Right hindlimb (tissue), 1 donor: ENCODE measurements at regions not wholly inside any gene's neighbourhood (a gene's known extent, or its start where the extent isn't known, plus 50 kb on each side); places are given as distances from the start of the nearest gene placed in this dataset.

Experiments
- DNase-seq: peaks from one replicate; pipeline ENCODE4 v3.0.0-alpha.2; 2018

DNA sequence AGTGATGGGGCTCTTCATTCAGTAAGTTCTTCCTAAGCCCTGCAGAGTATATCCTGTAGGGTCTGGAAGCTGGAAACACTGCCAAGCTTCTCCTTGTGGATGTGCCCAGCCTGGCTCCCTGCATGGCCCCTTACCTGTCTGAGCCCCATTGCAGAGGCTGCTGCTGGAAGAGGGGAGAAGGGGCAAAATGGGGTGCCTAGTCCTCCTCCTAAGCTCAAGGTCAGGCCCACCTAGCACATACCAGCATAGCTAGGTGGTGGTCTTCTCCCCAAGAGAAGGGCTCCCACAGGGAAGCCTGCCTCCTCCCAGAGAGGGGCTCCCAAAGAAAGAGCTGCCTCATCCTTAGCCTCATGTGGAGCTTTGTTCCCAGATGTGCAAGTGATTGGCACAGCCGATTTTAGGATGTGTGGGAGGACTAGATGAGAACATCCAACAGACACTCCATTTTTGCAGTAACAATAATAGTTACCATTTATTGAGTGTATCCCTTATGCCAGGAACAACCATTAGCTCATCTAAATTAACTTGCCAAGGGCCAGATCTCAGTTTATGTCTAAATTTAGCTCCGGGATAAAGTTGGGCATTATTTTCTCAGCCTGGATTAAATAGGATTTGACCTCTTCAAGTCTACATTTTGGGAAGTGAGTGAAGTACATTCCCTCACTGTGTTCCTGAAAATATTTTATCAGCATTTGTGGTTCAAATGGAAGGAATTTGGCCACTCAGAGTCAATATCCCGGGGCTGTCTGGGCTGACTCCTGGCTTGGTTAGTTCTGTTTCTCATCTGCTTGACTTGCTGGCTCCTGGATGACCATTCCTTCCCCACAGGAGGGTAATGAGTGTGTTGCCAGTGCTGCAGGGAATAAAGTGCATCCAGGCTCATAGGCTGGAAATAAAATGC, 291.1 kb upstream of the ROPN1 start:
- DNase-seq = no peak

GRCh38 chr3:124283652-124284023, 291.7 kb upstream of the ROPN1 start:
- DNase-seq = no peak

DNA sequence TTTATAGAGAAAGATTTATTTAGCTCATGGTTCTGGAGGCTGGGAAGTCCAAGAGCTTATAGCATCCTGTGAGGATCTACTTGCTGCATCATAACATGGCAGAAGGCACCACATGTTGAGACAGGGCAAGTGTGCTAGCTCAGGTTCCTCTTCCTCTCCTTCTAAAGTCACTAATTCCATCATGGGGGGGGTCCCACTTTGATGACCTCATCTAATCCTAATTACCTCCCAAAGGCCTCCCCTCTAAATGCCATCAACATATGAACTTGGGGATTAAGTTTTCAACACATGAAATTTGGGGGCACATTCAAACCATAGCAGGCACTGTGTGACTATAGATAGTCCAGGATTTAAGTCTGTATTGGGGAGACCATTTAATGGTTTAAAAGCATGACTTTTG, 297.1 kb upstream of the ROPN1 start:
- no peak for DNase-seq

GRCh38 chr3:124291008-124291407, 299.1 kb upstream of the ROPN1 start:
- no peak for DNase-seq

DNA sequence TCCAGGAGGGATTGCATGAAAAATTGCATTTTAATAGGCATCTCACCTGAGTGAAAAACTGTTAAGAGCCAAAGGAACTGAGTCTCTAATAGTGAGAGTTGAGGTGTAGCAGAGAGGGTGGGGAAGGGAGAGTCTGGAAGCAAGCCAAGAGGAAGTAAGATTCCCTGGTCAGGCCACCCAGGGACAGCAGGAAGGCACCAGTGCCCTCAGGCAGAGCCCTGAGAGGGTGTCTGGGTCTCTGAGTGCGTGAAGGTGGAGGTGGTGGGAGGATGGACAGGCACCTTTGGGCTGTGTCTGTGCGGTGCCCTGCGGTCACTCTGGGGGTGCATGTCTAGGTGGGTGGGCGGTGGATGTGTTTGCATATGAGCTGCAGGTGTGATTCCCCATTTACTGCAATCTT, 300.4 kb upstream of the ROPN1 start:
- DNase-seq = no peak

- no peak for DNase-seq
Observed at GRCh38 chr3:124293584-124293983, 301.7 kb upstream of the ROPN1 start.

GRCh38 chr3:124295362-124295761, 303.4 kb upstream of the ROPN1 start:
- no peak for DNase-seq

DNA sequence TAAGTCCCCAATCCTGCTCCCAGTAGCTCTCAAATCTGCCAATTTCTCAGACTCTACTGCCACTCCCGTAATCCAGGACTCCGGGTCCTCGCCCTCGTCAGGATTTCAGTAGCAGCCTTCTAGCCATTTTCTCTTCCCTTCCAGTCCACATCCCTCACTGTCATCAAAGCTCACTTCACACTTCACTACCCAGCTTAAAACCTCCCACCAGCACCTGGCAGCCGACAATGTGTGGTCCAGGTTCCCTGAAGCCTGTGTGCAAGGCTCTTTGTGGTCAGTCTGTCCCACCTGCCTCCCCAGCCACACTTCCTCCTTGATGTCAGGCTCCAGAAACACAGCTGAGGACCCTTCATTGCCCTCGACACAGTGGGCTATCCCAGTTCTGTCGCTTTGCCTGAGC, 304.5 kb upstream of the ROPN1 start:
- DNase-seq = no peak

DNA sequence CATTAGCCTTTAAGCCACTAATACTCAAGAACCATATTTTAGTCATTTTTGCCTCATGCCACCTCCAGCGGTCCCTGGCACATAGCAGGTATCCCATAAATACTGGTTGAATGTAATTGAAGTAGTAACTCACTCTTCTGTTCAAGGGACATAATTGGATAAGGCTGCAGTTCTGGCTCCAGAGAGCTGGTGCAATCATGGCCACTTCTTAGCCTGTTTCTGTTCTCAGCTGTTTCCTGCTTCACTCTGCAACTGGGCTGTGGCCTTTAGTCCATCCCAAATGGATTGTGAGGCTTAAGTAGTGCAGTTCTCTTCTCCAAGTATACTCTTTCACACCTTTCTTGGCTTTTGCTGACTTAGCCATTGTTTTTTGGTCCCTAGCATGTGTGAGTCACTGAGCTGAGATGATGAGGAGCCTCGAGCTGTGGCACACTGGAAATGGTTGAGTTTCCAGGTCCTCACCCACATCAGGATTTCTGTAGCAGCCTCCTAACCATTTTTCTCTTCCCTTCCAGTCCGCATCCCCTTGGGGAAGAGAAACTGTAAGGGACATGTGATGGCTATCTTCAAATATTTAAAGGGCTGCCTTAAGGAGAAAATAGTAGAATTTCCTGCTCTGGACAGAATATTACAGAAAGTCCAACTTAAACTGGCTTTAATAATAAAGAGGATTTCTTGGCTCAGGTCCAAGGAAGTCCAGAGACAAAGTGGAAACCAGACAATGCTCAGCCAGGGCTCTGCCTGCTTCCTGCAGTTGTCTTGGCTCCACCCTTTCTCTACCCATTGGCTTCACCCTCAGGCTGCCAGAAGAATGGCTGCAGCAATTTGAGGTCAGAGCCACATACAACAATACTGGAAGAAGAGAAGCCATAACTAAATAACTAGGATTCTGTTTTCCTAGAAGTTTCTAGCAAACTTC, 305.4 kb upstream of the ROPN1 start:
- DNase-seq = no peak

- DNase-seq = no peak
Observed at GRCh38 chr3:124298301-124298700, 306.4 kb upstream of the ROPN1 start.

- peak; percentile 67 for DNase-seq
Observed at GRCh38 chr3:124298951-124299350, 307.0 kb upstream of the ROPN1 start.

DNA sequence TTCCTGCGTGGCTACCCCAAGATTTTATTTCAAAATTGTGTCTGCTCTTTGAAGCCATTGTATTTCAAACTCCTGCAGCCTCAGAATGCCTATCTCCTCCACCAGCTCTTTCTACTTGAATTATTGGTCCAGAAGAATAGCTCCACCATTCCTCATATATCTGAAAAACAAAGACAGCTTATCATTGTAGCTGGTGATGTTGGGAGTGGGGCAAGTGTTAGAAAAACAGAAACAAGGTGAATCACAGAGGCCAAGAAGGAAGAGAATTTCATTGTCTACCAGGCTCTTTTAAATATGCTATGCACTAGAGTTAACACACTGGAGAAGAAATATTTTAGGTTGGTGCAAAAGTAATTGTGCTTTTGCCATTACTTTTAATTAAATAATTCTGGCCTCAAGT, 307.9 kb upstream of the ROPN1 start:
- no peak for DNase-seq

DNA sequence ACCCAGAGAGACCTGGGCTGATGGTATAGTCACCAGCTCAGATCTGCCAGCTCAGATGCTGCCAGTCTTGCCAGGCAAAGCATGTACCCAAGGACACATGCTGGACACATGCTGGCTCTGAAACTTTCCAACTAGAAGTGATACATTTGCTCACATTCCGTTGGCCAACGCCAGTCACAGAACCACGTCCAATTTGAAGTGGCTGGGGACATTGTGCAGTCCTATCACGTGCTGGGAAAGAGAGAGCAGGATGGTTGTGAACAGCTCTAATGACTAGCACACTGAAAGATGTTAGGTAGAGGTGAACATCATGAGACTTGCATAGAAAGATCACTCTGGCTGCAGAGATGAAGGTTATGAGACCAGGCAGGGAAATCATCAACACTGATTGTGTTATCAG, 308.5 kb upstream of the ROPN1 start:
- no peak for DNase-seq

- no peak for DNase-seq
Observed at GRCh38 chr3:124303305-124303910, 311.5 kb upstream of the ROPN1 start.

GRCh38 chr3:124306665-124307064, 314.7 kb upstream of the ROPN1 start:
- no peak for DNase-seq

- no peak for DNase-seq
Observed at GRCh38 chr3:124313621-124314020, 321.7 kb upstream of the ROPN1 start.

DNA sequence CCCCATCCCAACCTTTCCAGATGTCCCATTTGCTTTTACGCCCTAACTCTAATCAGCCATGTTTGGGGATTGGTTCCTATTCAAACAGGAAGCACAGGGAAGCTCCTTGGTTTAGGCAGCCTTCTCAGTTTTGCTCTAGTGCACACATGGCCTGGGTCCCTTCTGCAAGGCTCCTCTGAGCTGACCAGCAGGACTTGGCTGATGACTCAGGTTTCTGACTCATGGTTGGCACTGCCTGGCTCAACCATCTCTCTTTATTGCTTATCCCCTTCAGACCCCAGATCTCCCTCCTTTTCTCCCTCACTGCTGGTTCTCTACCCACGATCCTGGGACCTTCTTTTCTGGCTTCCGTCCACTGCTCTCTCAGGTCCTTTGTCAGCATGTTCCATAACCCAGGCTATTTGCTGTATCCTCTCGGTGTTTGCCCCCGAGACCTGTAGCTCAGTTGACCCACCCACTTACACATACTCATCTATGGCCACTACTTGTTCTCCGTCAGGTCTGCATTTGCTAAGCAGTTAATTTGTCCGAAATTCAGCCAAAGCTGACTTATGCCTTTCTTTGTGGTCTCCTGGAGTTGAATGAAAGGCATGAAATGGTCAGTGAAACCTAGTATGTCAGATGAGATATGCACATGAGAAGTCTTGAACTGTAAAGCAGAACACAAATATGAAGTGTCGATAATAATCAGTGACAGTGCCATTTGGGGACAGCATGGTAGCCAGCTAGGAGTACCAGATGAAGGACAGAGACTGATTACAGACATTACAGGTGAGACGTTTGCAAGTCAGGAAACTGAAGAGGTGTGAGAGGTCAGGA, 323.5 kb upstream of the ROPN1 start:
- DNase-seq = no peak

GRCh38 chr3:124316034-124316287, 324.0 kb upstream of the ROPN1 start:
- no peak for DNase-seq

GRCh38 chr3:124318014-124318413, 326.1 kb upstream of the ROPN1 start:
- no peak for DNase-seq

- no peak for DNase-seq
Observed at GRCh38 chr3:124318656-124319055, 326.7 kb upstream of the ROPN1 start.

DNA sequence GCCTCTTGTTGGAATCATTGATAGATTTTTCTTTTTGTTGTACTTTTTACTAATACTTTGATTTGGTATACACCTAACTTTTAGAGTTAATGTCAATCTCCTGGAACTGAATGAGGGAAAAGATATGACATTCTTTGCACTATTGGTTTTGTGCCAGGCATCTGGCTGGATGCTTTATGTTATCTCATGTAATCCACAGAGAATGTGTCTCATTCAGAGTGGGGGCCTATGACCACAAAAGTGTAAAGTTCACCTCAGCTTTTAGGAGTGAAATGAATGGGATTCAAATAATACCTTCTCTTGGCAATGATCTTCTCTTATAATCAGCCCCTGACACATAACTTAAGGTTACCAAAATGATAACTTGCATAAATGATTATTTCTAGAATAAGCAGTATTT, 329.1 kb upstream of the ROPN1 start:
- DNase-seq = no peak

DNA sequence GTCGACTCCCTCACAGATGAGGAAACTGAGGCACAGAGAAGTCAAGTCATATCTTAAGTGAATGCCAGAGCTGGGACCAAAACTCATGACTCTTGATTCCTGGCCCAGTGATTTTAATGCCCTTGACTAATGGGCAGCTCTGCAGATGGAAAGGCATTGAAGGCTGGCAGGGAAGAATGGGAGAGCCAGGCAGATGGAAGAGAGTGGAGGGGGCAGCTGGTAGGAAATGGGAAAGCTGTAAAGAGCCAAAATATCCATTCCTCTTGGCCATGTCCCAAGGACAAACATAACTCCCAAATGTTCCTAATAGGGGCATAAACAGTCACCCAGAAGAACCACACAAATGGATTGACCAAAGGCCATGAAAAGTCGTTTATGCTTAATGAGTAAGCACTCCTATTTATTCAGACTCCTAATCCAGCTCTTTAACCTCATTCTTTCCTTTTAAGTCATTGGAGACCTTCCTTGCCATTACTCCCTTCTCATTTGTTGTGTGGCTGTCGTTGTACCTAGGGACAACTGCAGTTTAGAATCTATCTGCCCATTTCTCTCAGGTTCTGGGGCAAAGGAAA, 330.5 kb upstream of the ROPN1 start:
- no peak for DNase-seq

DNA sequence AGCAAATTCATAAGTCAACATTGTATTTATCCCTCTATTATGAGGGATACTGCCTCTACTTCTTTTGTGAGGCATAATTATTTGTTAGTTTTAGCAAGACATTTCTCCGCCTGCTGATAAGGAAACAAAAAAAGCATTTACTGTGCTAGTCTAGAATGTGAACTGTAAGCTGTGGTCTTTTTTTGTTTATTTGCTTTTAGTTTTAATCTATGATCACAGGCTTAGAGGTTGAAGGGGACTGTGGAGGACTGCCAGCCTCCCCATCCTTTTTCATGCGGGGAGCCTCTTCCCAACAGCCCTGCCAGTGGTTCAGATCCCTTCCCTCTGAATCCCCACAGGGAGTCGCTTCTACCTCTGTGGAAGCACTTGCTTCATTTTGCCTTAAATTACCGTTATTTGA, 331.0 kb upstream of the ROPN1 start:
- no peak for DNase-seq
